HL-60 (cell line): ENCODE measurements at regions not wholly inside any gene's neighbourhood (a gene's known extent, or its start where the extent isn't known, plus 50 kb on each side); places are given as distances from the start of the nearest gene placed in this dataset.

ENCODE experiments used
- POLR2AphosphoS5 ChIP-seq: IDR thresholded peaks from 2 replicates; pipeline ENCODE4 v1.6.1; 2012; ENCODE audit warnings: low read depth
- TF ChIP-seq, protein P1 (sequence below): IDR thresholded peaks from one replicate; pipeline ENCODE4 v1.5.1; 2011; ENCODE audit warnings: low read length, control low read depth, inconsistent platforms; ENCODE audit not compliant: insufficient read depth
- TF ChIP-seq, protein P2 (sequence below): IDR thresholded peaks from 2 replicates; pipeline ENCODE4 v1.6.1; 2012; ENCODE audit warnings: low read depth; ENCODE audit not compliant: insufficient replicate concordance

DNA sequence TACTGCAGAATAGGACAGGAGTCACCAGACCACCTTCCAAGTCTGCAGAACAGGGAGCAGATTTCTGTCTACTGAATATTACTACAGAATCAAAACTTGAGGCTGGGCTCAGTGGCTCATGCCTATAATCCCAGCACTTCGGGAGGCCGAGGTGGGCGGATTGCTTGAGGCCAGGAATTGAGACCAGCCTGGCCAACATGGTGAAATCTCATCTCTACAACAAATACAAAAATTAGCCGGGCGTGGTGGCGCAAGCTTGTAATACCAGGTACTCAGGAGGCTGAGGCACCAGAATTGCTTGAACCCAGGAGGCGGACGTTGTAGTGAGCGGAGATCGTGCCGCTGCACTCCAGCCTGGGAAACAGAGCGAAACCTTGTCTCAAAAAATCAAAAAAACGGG lies 710.8 kb upstream of the WWC1 start:
- TF ChIP-seq, protein P1, sequence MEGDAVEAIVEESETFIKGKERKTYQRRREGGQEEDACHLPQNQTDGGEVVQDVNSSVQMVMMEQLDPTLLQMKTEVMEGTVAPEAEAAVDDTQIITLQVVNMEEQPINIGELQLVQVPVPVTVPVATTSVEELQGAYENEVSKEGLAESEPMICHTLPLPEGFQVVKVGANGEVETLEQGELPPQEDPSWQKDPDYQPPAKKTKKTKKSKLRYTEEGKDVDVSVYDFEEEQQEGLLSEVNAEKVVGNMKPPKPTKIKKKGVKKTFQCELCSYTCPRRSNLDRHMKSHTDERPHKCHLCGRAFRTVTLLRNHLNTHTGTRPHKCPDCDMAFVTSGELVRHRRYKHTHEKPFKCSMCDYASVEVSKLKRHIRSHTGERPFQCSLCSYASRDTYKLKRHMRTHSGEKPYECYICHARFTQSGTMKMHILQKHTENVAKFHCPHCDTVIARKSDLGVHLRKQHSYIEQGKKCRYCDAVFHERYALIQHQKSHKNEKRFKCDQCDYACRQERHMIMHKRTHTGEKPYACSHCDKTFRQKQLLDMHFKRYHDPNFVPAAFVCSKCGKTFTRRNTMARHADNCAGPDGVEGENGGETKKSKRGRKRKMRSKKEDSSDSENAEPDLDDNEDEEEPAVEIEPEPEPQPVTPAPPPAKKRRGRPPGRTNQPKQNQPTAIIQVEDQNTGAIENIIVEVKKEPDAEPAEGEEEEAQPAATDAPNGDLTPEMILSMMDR: no peak
- no peak for TF ChIP-seq POLR2AphosphoS5
- TF ChIP-seq, protein P2, sequence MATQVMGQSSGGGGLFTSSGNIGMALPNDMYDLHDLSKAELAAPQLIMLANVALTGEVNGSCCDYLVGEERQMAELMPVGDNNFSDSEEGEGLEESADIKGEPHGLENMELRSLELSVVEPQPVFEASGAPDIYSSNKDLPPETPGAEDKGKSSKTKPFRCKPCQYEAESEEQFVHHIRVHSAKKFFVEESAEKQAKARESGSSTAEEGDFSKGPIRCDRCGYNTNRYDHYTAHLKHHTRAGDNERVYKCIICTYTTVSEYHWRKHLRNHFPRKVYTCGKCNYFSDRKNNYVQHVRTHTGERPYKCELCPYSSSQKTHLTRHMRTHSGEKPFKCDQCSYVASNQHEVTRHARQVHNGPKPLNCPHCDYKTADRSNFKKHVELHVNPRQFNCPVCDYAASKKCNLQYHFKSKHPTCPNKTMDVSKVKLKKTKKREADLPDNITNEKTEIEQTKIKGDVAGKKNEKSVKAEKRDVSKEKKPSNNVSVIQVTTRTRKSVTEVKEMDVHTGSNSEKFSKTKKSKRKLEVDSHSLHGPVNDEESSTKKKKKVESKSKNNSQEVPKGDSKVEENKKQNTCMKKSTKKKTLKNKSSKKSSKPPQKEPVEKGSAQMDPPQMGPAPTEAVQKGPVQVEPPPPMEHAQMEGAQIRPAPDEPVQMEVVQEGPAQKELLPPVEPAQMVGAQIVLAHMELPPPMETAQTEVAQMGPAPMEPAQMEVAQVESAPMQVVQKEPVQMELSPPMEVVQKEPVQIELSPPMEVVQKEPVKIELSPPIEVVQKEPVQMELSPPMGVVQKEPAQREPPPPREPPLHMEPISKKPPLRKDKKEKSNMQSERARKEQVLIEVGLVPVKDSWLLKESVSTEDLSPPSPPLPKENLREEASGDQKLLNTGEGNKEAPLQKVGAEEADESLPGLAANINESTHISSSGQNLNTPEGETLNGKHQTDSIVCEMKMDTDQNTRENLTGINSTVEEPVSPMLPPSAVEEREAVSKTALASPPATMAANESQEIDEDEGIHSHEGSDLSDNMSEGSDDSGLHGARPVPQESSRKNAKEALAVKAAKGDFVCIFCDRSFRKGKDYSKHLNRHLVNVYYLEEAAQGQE: no peak
